HL-60 (cell line): ENCODE measurements at regions not wholly inside any gene's neighbourhood (a gene's known extent, or its start where the extent isn't known, plus 50 kb on each side); places are given as distances from the start of the nearest gene placed in this dataset.

ENCODE experiments used
- DNase-seq, 2 experiments: peaks; one replicate each; pipeline ENCODE4 v3.0.0-alpha.2; 2010 to 2020; ENCODE audit warnings: low read depth in 1 of 2, low spot score in 1 of 2
- H3K27ac ChIP-seq: fragments of 250-450 bp; sonication (Bioruptor Pico); replicated peaks from 2 replicates; pipeline ENCODE4 v1.5.1; 2020; ENCODE audit warnings: mild to moderate bottlenecking, moderate library complexity
- H3K27me3 ChIP-seq: fragments of 250-450 bp; sonication (Bioruptor Pico); 2 replicates; pipeline ENCODE4 v1.5.1; 2021; ENCODE audit warnings: mild to moderate bottlenecking, moderate library complexity; ENCODE audit not compliant: insufficient read depth, poor library complexity, severe bottlenecking
- H3K4me3 ChIP-seq: replicated peaks from 2 replicates; pipeline ENCODE4 v1.5.1; 2011; ENCODE audit warnings: mild to moderate bottlenecking, control low read depth, low read length; ENCODE audit not compliant: insufficient read depth
- CTCF ChIP-seq: IDR thresholded peaks from one replicate; pipeline ENCODE4 v1.5.1; 2011; ENCODE audit warnings: low read length, control low read depth, inconsistent platforms; ENCODE audit not compliant: insufficient read depth
- GABPA ChIP-seq: IDR thresholded peaks from 2 replicates; pipeline ENCODE4 v1.6.1; 2012; ENCODE audit warnings: low read depth
- POLR2AphosphoS5 ChIP-seq: IDR thresholded peaks from 2 replicates; pipeline ENCODE4 v1.6.1; 2012; ENCODE audit warnings: low read depth
- REST ChIP-seq: IDR thresholded peaks from 2 replicates; pipeline ENCODE4 v1.6.1; 2012; ENCODE audit warnings: low read depth; ENCODE audit not compliant: insufficient replicate concordance
- SPI1 ChIP-seq: IDR thresholded peaks from 2 replicates; pipeline ENCODE4 v1.6.1; 2012; ENCODE audit warnings: low read depth, mild to moderate bottlenecking, borderline replicate concordance

- no peak overlapping the region for H3K27ac ChIP-seq
- DNase-seq = no peak
- H3K4me3 ChIP-seq = no peak overlapping the region
- H3K27me3 ChIP-seq = no peaks in the 10 kb centered on the region
- TF ChIP-seq GABPA = no peak
- no peak for TF ChIP-seq CTCF
- TF ChIP-seq SPI1 = no peak
- no peak for TF ChIP-seq REST
- no peak for TF ChIP-seq POLR2AphosphoS5
Observed at GRCh38 chr7:136807598-136807997, 60.9 kb upstream of the CHRM2 start.

GRCh38 chr7:136803028-136803427 lies 65.4 kb upstream of the CHRM2 start:
- Histone ChIP-seq H3K4me3 (no peak overlapping the region), H3K27ac (no peak overlapping the region), H3K27me3 (no peaks in the 10 kb centered on the region)
- TF ChIP-seq GABPA = no peak
- no peak for TF ChIP-seq POLR2AphosphoS5
- TF ChIP-seq REST = no peak
- TF ChIP-seq SPI1 = no peak
- no peak for TF ChIP-seq CTCF
- no peak for DNase-seq

- Histone ChIP-seq H3K4me3 (no peak overlapping the region), H3K27me3 (no peaks in the 10 kb centered on the region), H3K27ac (no peak overlapping the region)
- DNase-seq = no peak
- TF ChIP-seq CTCF (no peak), POLR2AphosphoS5 (no peak), REST (no peak), GABPA (no peak), SPI1 (no peak)
Observed at GRCh38 chr7:136783934-136784333, 84.5 kb upstream of the CHRM2 start.
